CD4-positive, alpha-beta T cell treated with Interferon gamma for 1 hour (primary cell): ENCODE measurements at regions not wholly inside any gene's neighbourhood (a gene's known extent, or its start where the extent isn't known, plus 50 kb on each side); places are given as distances from the start of the nearest gene placed in this dataset.
"Not testable (repeated sequence)": the region's sequence is repeated elsewhere in the genome, so short reads cannot be mapped to it uniquely, and the experiment has no call there.

Experiments
- DNase-seq: peaks from one replicate; pipeline ENCODE4 v3.0.0-alpha.2; 2020

DNA sequence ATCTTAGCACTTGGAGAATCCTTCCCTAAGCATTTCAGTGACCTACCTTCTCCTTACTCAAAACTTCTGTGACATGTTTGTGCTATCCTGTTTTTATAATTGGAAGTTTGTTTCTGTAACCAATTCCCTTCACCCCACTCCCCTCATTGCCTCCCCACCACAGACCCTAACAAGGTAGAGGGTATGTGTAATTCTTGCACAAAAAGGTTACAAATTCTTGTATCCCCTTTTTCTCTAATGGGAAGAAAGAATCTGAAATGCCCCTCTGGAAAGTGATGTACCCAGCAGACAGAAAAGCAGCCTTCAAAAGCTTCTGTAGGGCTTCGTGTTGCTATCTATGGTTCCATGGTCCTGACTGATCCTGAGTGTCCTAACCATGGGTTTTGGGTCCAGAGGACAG lies 111.7 kb upstream of the TMEM170B start:
- no peak for DNase-seq

DNA sequence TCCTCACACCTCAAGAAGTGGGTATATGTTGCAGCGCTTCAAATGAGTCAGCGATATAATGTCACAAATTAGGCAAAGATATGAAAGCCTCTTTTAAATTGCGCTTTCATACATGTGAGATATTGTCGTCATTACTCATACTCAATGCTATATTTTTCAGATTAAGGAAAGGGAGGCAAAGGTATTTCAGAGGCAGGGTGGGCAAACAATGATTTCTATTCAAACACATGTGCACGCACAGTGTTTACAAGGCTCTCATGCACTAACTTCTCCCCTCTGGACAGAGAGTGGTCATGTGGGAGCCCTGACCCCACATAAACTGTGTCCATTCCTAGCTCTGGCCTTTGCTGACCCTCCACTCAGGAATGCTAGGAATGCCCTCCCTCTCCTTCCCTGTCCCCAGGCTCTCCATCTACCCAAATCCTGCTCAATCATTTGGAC lies 112.1 kb upstream of the TMEM170B start:
- DNase-seq = no peak

DNA sequence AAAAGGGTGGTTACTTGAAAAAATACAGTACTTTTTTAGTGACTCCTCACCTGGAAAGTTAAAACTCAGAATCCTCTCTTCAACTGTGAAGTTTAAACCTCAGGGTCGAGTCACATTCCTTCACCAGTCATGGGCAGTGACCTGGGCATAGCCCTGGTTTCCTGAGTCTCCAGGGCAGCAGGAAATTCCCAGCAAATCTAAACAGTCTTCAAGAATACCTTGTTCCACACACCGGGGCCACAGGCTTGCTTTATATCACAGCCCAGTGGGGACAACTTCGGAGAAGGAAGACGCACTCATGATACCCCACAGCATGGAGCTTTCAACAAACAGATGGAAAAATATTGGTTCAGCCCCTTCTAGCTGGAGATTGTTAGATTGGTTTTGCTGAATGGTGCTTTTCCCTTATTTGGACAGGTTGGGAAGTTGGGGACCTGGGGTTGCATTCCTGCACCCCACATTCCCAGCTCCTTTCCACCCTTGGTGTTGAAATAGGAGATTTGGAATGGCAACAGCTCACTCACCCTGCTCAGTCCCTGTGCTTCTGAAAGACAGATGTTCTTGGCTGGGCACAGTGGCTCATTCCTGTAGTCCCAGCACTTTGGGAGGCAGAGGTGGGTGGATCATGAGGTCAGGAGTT lies 113.0 kb upstream of the TMEM170B start:
- DNase-seq = no peak

DNA sequence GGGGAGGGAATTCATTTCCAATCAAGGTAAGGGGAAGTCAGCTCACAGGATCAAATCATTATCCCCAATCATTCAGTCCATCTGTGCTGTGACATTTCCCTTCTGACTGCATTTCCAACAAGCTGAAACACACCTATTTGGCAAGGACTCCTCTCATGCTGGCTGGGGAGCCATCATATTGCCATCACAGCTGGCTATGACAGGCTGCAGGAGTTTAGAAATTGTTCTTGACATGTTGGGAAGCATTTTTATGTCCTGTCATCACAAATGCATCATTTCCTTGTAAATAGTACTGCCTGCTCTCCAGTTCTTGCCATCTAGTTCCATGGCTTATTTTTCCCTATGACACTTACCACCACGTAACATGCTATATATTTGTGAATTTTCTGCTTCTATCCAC lies 113.9 kb upstream of the TMEM170B start:
- DNase-seq = no peak

DNA sequence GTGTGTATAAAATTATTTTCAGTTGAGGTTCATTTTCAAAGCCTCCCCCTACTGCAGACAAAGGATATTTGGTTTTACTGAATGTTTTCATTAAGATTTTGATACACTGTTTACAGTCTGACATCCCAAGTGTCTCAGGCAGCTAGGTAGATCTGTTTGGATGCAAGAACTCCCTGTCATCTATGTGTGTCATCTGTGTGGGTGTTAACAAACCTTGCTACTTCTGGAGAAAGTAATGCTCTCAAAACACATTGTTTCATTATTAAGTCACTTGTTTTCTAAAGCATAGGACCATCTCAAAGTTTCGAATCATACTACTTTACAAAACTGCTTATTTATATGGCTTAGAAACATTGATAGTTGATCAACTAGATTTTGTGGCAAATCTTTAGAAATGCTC lies 114.5 kb upstream of the TMEM170B start:
- DNase-seq = no peak

DNA sequence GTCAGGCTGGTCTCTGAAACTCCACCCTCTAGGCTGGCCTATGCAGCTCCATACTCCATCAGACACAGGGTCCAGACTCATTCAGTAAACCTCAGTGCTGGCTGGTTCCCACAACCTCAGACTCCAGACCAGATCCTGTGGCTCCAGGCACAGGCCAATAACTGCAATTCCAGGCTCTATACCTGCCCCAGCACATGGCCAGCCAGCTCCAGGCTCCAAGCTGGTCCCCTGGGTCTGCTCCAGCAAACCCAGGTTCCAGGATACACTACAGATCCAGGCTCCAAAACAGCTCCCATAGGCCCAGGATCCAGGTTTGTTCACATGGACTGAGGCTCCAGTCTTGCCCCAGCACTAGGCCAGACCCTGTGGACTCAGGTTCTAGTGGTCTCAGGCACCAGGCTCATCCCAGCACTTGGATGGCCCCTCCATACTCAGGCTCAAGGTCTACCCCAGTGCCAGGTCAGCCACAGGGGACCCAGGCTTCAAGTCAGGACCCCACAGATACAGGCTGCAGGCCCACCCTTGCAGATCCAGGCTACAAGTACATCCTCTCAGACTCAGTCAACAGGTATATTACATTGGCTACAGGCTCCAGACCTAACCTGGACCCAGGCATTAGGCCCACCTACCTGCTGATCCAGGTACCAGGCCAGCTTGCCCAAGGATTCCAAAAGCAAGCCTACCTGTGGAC lies 117.6 kb upstream of the TMEM170B start:
- no peak for DNase-seq

DNA sequence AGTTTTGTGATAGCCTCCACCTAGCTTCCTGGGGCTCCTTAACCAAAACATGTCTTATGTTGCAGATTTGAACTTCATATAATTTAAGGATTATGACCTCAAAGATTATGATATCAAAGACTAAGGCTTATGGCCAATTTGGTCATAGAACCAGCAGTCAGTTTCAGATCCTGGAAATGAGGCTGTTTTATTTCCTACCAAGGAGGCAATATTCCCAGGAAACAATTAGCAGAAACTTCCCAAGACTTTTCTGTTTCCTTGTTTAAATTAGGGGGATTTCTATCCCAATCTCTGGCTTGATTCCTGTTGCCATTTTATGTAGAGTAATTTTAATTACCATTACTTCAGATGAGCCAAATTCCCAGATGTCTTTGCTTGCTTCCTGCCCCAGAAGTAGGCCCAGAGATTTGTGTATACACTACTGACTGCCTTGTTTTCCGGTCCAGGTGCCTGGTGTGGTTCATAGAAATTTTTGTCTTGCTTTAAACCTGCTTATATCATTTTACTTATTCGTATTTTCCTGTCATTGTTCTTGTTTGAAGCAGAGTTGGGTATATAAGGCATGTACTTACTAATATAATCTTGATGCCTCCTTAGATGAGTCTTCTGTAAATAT lies 119.2 kb upstream of the TMEM170B start:
- no peak for DNase-seq

DNA sequence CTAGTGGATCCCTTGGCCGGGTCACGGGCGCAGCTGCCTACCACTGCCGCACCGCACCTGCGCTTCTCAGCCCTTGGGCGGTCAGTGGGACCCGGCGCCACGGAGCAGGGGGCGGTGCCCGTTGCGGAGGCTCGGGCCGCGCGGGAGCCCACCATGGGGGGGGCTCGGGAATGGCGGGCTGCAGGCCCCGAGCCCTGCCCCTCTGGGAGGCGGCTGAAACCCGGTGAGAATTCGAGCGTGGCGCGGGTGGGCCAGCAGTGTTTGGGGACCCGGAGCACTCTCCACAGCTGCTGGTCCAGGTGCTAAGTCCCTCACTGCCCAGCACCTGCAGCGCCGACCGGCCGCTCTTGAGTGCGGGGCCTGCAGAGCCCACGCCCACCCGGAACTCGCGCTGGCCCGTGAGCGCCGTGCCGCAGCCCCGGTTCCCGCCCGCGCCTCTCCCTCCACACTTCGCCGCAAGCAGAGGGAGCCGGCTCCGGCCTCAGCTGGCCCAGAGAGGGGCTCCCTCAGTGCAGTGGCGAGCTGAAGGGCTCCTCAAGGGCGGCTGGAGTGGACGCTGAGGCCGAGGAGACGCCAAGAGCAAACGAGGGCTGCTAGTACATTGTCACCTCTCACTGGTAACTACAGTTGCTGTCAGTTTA lies 120.5 kb upstream of the TMEM170B start:
- DNase-seq = no peak

DNA sequence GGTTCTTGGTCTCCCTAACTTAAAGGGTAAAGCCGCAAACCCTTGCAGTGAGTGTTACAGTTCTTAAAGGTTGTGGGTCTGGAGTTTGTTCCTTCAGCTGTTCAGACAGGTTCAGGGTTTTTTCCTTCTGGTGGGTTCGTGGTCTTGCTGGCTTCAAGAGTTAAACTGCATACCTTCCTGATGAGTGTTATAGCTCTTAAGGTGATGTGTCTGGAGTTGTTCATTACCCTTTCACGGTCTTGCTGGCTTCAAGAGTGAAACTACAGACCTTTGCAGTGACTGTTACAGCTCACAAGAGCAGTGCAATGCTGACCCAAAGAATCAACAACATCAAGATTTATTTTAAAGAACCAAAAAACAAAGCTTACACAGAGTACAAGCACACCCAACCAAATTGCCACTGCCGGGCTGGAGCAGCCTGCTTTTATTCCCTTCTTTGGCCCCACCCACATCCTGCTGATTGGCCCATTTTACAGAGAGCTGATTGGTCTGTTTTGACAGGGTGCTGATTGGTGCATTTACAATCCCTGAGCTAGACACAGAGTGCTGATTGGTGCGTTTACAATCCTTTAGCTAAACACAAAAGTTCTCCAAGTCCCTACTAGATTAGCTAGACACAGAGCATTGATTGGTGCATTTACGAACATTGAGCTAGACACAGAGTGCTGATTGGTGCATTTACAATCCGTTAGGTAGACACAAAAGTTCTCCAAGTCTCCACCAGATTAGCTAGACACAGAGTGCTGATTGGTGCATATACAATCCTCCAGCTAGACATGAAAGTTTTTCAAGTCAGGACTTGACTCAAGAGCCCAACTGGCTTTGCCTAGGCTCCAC lies 121.2 kb upstream of the TMEM170B start:
- not testable (repeated sequence) for DNase-seq

DNA sequence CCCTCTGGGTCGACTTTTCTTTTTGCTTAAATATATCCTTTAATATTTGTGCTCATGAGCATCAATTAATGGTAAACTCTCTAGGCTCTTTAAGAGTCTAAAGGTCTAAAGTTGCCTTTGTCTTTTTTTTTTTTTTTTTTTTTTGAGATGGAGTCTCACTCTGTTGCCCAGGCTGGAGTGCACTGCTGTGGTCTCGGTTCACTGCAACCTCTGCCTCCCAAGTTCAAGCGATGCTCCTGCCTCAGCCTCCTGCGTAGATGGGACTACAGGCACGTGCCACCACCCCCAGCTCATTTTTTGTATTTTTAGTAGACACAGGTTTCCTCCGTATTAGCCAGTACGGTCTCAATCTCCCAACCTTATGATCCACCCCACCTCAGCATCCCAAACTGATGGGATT lies 122.0 kb upstream of the TMEM170B start:
- no peak for DNase-seq

DNA sequence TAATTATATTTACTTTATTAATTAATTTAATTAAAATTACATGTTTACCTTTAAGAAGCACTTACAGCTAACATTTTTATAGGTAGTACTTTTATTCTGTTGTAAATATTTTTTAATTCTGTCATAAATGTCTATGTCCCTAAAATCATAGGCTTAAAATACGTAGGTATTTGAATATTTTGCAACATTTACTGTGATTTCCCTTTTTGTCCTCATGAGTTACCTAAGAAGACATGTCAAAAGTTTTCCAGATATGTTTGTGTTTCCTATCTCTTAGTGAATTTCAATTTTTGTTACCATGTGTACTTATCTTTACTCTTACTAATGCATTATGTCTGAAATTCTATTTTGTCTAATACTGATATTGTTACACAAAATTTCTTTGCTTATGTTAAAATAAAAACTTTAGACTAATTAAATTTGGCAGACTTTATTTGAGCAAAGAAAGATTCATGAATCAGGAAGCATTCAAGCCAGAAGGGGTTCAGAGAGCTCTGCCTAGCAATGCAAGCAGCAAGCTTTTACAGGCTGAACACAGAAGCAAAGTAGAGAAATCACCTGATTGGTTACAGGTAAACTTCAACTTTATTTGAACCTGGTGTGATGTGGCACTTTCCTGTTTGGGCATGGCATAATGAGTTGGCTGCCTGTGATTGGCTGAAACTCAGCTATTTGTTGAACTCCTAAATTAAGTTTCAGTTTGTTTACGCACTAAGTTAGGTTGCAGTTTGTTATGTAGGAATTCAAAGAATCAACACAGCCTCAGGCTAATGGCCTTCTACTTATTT lies 123.2 kb upstream of the TMEM170B start:
- DNase-seq = peak; percentile 55

DNA sequence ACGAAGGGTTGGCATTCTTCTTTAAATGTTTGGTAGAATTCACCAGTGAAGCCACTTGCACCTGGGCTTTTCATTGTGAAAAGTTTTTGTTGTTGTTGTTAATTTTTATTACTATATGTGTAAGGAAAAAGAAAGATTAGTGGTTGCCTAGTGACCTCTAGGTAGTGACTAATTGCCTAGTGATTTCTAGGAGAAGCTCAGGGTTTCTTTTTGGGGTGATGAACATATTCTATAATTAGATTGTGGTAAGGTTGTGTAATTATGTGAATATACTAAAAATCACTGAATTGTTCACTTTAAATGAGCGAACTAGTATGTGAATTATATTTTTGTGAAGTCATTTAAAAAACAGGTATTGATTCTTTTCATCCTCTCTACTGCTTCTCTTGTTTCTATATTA lies 123.8 kb upstream of the TMEM170B start:
- no peak for DNase-seq

DNA sequence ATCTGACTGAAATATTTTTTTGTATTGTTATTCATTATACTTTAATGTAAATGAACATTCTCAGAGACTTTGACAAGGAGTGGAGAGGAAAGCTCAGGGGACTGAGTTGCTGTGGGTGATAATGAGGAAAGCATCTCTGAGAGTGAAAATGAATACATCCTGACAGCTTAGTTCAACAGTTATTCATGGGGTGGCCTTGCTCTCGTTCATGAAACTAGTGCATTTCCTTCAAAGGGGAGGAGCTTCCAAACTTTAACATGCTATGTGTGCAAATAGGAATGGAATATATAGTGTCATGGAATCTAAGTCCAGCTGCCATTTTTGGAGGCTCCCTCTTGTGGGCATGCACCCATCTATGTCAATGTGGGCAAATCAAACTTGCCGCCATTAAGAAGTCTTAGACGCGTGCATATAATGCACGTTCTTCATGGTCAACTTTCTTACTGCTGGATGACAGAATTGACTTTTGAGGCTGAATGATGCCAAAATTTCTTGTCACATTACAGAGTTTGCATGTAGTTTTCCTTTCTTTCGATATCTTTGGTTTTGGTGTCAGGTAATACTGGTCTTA lies 124.3 kb upstream of the TMEM170B start:
- DNase-seq = no peak

DNA sequence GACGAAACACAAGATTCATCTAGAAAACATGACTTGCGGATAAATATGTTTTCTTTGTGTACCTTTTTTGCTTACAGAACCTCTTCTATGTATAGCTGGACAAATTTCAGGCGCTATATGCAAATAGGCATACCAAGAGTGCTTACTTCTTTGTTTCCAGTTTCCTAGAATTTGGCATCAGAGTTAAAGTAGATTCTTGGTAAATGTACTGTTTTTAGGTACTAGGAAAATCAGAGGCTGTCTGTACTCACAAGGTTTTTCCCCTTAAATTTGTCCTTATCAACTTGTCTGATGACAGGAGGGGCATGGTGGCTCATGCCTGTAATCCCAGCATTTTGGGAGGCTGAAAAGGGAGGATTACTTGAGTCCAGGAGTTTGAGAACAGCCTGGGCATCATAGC lies 124.9 kb upstream of the TMEM170B start:
- no peak for DNase-seq

DNA sequence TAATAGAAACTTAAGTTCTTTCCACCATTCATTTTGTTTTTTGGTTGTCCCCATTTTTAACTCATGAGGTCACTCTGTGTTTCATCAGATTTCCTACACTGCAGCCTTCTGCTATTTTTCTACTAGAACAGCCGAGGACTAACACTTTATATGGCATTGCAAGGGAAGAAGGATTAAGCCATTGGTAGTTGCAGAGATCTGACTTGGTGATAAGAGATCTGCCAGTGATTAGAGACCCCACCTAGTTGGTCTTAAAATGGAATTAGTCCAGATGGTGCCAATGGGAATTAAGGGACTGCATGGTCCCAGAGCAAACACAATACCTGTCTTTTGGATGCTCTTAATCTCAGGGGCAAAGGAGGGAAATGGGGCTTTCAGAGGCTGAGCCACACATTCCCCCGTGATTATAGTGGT lies 125.5 kb upstream of the TMEM170B start:
- DNase-seq = no peak

DNA sequence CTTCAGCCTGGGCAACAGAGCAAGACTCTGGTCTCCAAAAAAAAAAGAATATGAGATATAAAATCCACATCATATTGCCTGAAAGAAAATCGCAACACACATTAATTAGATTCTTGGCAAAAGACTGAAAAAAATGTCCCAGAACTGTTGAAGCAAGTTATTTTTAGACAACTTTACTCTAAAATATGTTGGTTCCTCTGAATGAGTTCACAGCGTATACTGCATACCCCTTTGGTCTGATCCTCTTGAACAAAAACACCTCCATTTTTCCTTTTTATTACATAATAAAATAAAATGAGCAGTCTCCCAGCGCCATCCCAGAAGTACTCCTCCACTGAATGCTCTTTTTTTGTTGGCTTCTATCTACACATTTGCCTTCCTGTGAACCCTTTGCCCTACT lies 126.0 kb upstream of the TMEM170B start:
- no peak for DNase-seq

DNA sequence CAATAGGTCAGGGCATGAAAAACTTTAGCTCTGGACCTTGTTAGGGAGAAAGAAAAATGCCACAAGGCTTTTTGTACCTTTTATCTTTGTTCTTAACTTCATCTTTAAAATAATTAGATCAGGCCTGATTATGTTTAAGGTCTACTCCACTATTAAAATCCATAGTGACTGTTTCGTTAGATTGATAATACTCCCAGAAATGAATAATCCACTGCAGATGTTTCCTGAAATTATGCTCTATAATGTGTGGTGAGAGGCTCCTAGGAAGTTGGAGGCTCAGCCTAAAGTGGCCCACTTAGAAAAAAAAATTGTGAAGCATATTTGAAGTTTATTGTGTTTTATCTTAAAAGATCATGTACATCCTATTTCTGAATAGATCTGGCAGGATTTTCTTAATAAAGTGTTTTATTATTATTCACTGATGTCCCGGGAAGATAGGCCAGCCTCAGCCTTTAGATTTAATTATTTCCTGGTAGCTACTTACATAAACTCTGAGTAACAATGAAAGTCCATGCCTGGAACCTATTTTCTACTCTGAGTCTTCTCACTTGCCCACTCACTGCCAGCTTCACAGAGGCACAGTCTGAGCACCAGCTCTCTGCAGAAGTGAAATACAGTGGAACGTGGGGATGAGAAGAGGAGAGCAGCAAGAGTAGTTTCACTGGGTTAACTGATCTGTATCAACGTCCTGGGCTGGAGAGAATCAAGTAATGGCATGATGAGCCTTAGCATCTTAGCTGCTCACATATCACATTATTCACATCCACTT lies 126.8 kb upstream of the TMEM170B start:
- DNase-seq = no peak

DNA sequence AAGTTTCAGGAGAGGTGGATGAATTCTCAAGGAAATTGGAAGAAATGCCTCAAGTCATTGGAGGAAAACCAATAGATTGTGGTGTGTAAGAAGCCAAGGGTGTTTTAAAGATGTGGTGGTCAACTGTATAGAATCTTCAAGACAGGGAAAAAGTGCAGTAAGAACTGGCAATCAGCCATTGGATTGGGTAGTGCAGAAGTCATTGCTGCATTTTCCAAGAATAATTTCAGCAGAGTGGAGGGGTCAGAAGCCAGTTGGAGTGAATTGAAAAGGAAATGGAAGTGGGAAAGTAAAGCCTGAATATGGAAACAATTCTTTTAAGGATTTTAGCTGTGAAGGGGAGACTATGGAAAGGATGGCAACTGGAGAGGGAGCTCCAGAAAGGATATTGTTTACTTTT lies 128.2 kb upstream of the TMEM170B start:
- no peak for DNase-seq

DNA sequence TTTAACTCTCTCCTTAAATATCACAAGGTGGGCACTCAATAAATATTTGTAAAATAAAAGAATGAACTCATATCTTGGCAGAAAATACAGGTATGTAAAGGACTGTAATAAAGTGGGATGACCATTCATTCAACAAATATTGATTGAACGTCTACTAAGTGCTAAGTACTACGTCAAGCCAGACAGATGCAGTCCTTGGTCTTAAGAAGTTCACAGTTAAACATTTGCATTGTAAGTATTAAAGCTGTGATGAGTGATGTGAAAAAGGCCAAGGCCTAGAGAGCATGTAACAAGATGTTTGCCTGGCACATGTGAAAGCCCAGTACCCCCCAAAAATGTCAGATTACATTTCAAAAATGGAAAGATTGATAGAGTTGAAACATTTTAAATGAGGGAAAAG lies 130.1 kb upstream of the TMEM170B start:
- no peak for DNase-seq

DNA sequence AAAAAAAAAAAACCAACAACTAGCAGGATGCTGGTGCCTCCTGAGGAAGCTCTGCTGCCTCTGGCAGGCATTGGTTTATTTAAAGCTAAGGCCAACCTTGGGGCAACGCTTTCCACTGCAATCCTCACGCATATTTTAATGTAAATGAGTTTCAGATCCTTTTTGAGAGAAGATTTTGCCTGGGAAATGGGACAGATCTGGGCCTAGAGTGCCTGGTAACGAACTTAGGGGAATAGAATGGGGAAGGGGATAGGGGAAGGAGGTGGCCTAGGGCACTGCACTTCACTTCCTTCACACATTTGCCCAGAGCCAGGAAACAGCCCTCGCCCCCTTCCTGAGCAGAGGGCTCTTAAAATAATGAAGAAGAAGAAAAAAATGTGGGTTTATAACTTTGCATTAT lies 132.7 kb upstream of the TMEM170B start:
- peak; percentile 9 for DNase-seq

DNA sequence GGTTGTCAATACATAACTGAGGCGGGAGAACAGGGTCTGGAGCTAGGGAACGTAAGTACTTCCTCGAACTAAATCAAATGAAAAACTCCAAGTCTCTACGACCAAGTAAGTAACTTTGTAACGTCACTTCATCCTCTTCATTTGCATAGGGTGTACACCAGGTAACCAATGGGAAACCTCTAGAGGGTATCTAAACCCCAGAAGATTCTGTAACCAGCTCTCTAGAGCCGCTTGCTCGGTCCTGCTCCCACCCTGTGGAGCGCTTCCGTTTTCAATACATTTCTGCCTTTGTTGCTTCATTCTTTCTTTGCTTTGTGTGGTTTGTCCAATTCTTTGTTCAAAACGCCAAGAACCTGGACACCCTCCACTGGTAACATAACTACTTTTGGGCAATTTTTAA lies 133.5 kb upstream of the TMEM170B start:
- DNase-seq = no peak
